ENCODE measurements at regions not wholly inside any gene's neighbourhood (a gene's known extent, or its start where the extent isn't known, plus 50 kb on each side); places are given as distances from the start of the nearest gene placed in this dataset.

- POLR2A ChIA-PET: no interaction called here
- DNase-seq: no peak
- H3K4me1 Mint-ChIP-seq: no peaks in the 10 kb centered on the region
- no peaks in the 10 kb centered on the region for H3K27me3 Mint-ChIP-seq
- no peaks in the 10 kb centered on the region for H3K36me3 Mint-ChIP-seq (ENCODE audit: low read depth)
- H3K9me3 Mint-ChIP-seq: peaks cover 9% of the 10 kb centered on the region
- H3K4me3 Mint-ChIP-seq: no peak overlapping the region
- no peak overlapping the region for H3K27ac Mint-ChIP-seq
- CTCF ChIA-PET: no interaction called here
Measured at GRCh38 chr12:58041441-58041840, 100.1 kb downstream of the ATP23 start.

DNA sequence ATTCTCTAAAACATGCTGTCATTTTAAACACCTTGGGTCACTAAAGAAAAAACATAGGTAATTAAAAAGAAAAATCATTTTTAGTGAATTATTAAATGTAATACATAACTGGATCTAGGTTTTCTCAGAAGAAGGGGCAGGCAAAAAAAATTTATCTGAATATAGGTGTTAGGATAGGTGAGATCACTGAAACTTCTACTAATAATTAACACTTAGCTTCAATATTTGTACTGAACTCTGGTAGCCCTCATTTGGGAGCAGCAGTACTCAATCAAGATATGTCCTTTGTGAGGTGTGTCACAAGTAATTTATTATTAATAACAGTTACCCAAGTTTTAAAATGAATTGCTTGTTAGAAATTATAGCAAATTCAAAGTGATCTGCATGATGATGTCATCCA is 103.6 kb downstream of the ATP23 start:
- CTCF ChIA-PET: interaction anchor here (1.0 kb wide), 1 partner anchor 143 kb away, joined by 3 read pairs; no protein-coding TSS in a partner anchor
- H3K36me3 Mint-ChIP-seq (ENCODE audit: low read depth): no peaks in the 10 kb centered on the region
- no peak for DNase-seq
- no peaks in the 10 kb centered on the region for H3K4me1 Mint-ChIP-seq
- no peak overlapping the region for H3K27ac Mint-ChIP-seq
- no peak overlapping the region for H3K4me3 Mint-ChIP-seq
- POLR2A ChIA-PET: no interaction called here
- peaks cover 2% of the 10 kb centered on the region for H3K27me3 Mint-ChIP-seq
- H3K9me3 Mint-ChIP-seq: no peaks in the 10 kb centered on the region

- ChIA-PET POLR2A (no interaction called here), CTCF (no interaction called here)
- Mint-ChIP-seq H3K4me3 (no peak overlapping the region), H3K4me1 (no peaks in the 10 kb centered on the region), H3K27me3 (peaks cover 2% of the 10 kb centered on the region), H3K36me3 (ENCODE audit: low read depth) (no peaks in the 10 kb centered on the region), H3K9me3 (peaks cover 2% of the 10 kb centered on the region), H3K27ac (no peak overlapping the region)
- no peak for DNase-seq
Measured at GRCh38 chr12:58046271-58046670, 104.9 kb downstream of the ATP23 start.

- ChIA-PET CTCF (no interaction called here), POLR2A (no interaction called here)
- H3K4me3 Mint-ChIP-seq: no peak overlapping the region
- DNase-seq: no peak
- H3K27me3 Mint-ChIP-seq: peaks cover 2% of the 10 kb centered on the region
- H3K27ac Mint-ChIP-seq: no peak overlapping the region
- no peaks in the 10 kb centered on the region for H3K36me3 Mint-ChIP-seq (ENCODE audit: low read depth)
- H3K4me1 Mint-ChIP-seq: no peaks in the 10 kb centered on the region
- H3K9me3 Mint-ChIP-seq: peaks cover 7% of the 10 kb centered on the region
Measured at GRCh38 chr12:58051378-58051777, 110.0 kb downstream of the ATP23 start.

- Mint-ChIP-seq H3K4me1 (no peaks in the 10 kb centered on the region), H3K9me3 (no peaks in the 10 kb centered on the region), H3K36me3 (ENCODE audit: low read depth) (no peaks in the 10 kb centered on the region), H3K27ac (no peak overlapping the region), H3K27me3 (no peaks in the 10 kb centered on the region), H3K4me3 (no peak overlapping the region)
- DNase-seq: no peak
- CTCF ChIA-PET: no interaction called here
- POLR2A ChIA-PET: no interaction called here
Measured at GRCh38 chr12:58064666-58065065, 123.3 kb downstream of the ATP23 start.

DNA sequence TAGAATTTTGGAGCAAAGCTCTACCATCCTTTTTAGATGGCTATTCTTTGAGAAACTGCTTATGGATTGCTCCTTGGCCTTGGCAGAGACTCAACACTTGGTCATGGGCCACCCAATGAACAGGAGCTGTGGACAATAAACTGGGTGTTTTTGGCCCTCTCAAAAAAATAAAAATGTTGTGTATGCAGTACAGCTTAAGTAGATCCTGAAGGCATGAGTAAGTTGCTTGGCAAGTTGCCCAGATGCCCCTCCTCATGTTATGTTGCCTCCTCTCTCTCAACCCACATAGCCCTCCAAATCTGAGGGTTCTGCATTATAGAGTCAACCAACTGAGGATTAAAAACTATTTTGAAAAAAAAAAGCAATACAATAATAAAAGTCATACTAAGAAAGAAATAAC is 124.9 kb downstream of the ATP23 start:
- DNase-seq: no peak
- ChIA-PET POLR2A (no interaction called here), CTCF (no interaction called here)
- H3K27me3 Mint-ChIP-seq: no peaks in the 10 kb centered on the region
- no peak overlapping the region for H3K4me3 Mint-ChIP-seq
- H3K4me1 Mint-ChIP-seq: no peaks in the 10 kb centered on the region
- no peaks in the 10 kb centered on the region for H3K9me3 Mint-ChIP-seq
- no peak overlapping the region for H3K27ac Mint-ChIP-seq
- no peaks in the 10 kb centered on the region for H3K36me3 Mint-ChIP-seq (ENCODE audit: low read depth)

- Mint-ChIP-seq H3K4me3 (no peak overlapping the region), H3K27ac (no peak overlapping the region), H3K27me3 (no peaks in the 10 kb centered on the region), H3K4me1 (no peaks in the 10 kb centered on the region), H3K36me3 (ENCODE audit: low read depth) (no peaks in the 10 kb centered on the region), H3K9me3 (no peaks in the 10 kb centered on the region)
- ChIA-PET CTCF (no interaction called here), POLR2A (no interaction called here)
- no peak for DNase-seq
Measured at GRCh38 chr12:58067610-58068387, 126.4 kb downstream of the ATP23 start.

- POLR2A ChIA-PET: no interaction called here
- Mint-ChIP-seq H3K4me3 (no peak overlapping the region), H3K4me1 (no peaks in the 10 kb centered on the region), H3K27me3 (no peaks in the 10 kb centered on the region), H3K36me3 (ENCODE audit: low read depth) (no peaks in the 10 kb centered on the region), H3K9me3 (no peaks in the 10 kb centered on the region), H3K27ac (no peak overlapping the region)
- no peak for DNase-seq
- CTCF ChIA-PET: no interaction called here
Measured at GRCh38 chr12:58068706-58069105, 127.3 kb downstream of the ATP23 start.

GRCh38 chr12:58069268-58069963 is 128.0 kb downstream of the ATP23 start:
- POLR2A ChIA-PET: no interaction called here
- CTCF ChIA-PET: no interaction called here
- H3K4me1 Mint-ChIP-seq: no peaks in the 10 kb centered on the region
- H3K27me3 Mint-ChIP-seq: no peaks in the 10 kb centered on the region
- DNase-seq: no peak
- no peak overlapping the region for H3K4me3 Mint-ChIP-seq
- H3K36me3 Mint-ChIP-seq (ENCODE audit: low read depth): no peaks in the 10 kb centered on the region
- H3K9me3 Mint-ChIP-seq: no peaks in the 10 kb centered on the region
- no peak overlapping the region for H3K27ac Mint-ChIP-seq

DNA sequence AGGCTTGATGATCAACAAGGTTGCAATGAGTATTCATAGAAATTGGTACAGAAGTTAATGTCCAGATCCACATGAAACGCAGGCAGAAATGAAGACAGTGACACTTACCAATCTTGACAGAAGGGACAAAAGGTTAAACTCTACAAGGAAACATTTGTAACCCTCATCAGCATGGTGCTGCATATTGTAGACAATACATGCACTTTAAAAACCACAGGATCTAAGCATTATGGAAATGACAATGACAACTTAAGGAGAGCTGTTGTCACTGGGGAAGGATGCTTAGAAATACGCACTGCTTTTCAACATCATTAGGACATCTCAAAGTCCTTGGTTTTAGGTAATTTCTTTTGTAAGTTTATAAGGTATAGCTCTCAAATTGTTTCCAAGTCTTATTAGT is 130.6 kb downstream of the ATP23 start:
- no peak overlapping the region for H3K27ac Mint-ChIP-seq
- DNase-seq: no peak
- peaks cover 3% of the 10 kb centered on the region for H3K27me3 Mint-ChIP-seq
- no peak overlapping the region for H3K4me3 Mint-ChIP-seq
- no peaks in the 10 kb centered on the region for H3K9me3 Mint-ChIP-seq
- no peaks in the 10 kb centered on the region for H3K4me1 Mint-ChIP-seq
- H3K36me3 Mint-ChIP-seq (ENCODE audit: low read depth): no peaks in the 10 kb centered on the region
- ChIA-PET POLR2A (no interaction called here), CTCF (no interaction called here)

DNA sequence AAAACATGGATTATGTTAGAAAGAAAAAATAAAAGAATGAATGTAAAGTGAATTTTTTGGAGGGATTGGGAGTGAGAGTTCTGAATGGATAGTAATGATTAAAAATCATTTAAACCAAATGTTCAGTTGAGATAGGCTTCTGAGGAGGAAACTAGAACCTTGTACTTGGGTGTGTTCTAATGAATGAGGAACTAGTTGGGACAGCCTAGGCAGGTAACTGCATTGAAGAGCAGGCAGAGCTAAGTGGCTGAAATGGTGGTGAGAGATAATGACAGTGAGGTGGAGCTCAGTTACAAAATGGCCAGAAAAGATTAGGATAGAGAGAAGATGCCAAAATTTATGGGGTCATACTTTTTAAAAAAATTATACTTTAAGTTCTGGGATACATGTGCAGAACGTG is 132.9 kb downstream of the ATP23 start:
- H3K36me3 Mint-ChIP-seq (ENCODE audit: low read depth): no peaks in the 10 kb centered on the region
- no peak overlapping the region for H3K27ac Mint-ChIP-seq
- no peak for DNase-seq
- ChIA-PET CTCF (no interaction called here), POLR2A (no interaction called here)
- H3K4me3 Mint-ChIP-seq: no peak overlapping the region
- peaks cover 9% of the 10 kb centered on the region for H3K27me3 Mint-ChIP-seq
- H3K4me1 Mint-ChIP-seq: no peaks in the 10 kb centered on the region
- no peaks in the 10 kb centered on the region for H3K9me3 Mint-ChIP-seq

DNA sequence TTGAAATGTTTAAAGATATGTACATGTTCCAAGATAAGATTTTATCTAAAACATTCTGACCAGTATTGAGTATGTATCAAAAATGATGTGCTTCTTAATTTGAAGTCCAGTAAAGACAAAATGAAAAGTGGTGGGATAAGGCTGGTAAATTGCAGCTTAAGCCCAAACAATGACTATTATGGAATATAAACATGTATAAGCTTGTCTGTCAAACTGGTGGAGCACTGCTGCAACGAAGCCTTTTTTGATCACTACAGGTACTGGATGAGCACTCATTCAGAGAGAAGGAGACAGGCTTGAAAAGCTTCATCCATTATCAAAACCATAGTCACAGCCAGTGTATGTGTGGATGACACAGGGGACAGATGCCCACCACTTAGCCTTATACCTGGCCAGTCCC is 138.4 kb downstream of the ATP23 start:
- CTCF ChIA-PET: no interaction called here
- H3K27ac Mint-ChIP-seq: no peak overlapping the region
- no peaks in the 10 kb centered on the region for H3K9me3 Mint-ChIP-seq
- no peaks in the 10 kb centered on the region for H3K36me3 Mint-ChIP-seq (ENCODE audit: low read depth)
- H3K4me3 Mint-ChIP-seq: no peak overlapping the region
- peaks cover 13% of the 10 kb centered on the region for H3K27me3 Mint-ChIP-seq
- POLR2A ChIA-PET: no interaction called here
- DNase-seq: no peak
- H3K4me1 Mint-ChIP-seq: no peaks in the 10 kb centered on the region

- Mint-ChIP-seq H3K27ac (no peak overlapping the region), H3K4me3 (no peak overlapping the region), H3K36me3 (ENCODE audit: low read depth) (no peaks in the 10 kb centered on the region), H3K27me3 (peaks cover 13% of the 10 kb centered on the region), H3K4me1 (no peaks in the 10 kb centered on the region), H3K9me3 (no peaks in the 10 kb centered on the region)
- no peak for DNase-seq
- ChIA-PET POLR2A (no interaction called here), CTCF (interaction anchor here (0.6 kb wide), 1 partner anchor 13 kb away, joined by 3 read pairs; no protein-coding TSS in a partner anchor)
Measured at GRCh38 chr12:58081488-58081887, 140.1 kb downstream of the ATP23 start.

GRCh38 chr12:58082996-58083395 is 141.6 kb downstream of the ATP23 start:
- Mint-ChIP-seq H3K4me3 (no peak overlapping the region), H3K27me3 (peaks cover 8% of the 10 kb centered on the region), H3K4me1 (no peaks in the 10 kb centered on the region), H3K36me3 (ENCODE audit: low read depth) (no peaks in the 10 kb centered on the region), H3K9me3 (no peaks in the 10 kb centered on the region), H3K27ac (no peak overlapping the region)
- POLR2A ChIA-PET: no interaction called here
- CTCF ChIA-PET: no interaction called here
- DNase-seq: no peak

Data from activated CD4-positive, alpha-beta memory T cell treated with anti-CD3 and anti-CD28 coated beads, Interleukin-2, amount 10 ng/mL, durations not matched to agents 7 days and 5 days (primary cell).